HL-60 (cell line): ENCODE measurements at regions not wholly inside any gene's neighbourhood (a gene's known extent, or its start where the extent isn't known, plus 50 kb on each side); places are given as distances from the start of the nearest gene placed in this dataset.
"Not testable (repeated sequence)": the region's sequence is repeated elsewhere in the genome, so short reads cannot be mapped to it uniquely, and the experiment has no call there.

Experiments
- CTCF ChIP-seq: IDR thresholded peaks from one replicate; pipeline ENCODE4 v1.5.1; 2011; ENCODE audit warnings: low read length, control low read depth, inconsistent platforms; ENCODE audit not compliant: insufficient read depth
- GABPA ChIP-seq: IDR thresholded peaks from 2 replicates; pipeline ENCODE4 v1.6.1; 2012; ENCODE audit warnings: low read depth
- POLR2AphosphoS5 ChIP-seq: IDR thresholded peaks from 2 replicates; pipeline ENCODE4 v1.6.1; 2012; ENCODE audit warnings: low read depth
- TF ChIP-seq, protein P1 (sequence below): IDR thresholded peaks from 2 replicates; pipeline ENCODE4 v1.6.1; 2012; ENCODE audit warnings: low read depth; ENCODE audit not compliant: insufficient replicate concordance

DNA sequence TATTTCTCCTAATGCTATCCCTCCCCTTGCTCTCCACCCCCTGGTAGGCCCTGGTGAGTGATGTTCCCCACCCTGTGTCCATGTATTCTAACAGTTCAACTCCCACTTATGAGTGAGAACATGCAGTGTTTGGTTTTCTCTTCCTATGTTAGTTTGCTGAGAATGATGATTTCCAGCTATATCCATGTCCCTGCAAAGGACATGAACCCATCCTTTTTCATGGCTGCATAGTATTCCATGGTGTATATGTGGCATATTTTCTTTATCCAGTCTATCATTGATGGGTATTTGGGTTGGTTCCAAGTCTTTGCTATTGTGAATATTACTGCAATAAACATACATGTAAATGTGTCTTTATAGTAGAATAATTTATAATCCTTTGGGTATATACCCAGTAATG lies 540.3 kb downstream of the TMTC2 start:
- not testable (repeated sequence) for TF ChIP-seq CTCF, GABPA, POLR2AphosphoS5
- TF ChIP-seq, protein P1, sequence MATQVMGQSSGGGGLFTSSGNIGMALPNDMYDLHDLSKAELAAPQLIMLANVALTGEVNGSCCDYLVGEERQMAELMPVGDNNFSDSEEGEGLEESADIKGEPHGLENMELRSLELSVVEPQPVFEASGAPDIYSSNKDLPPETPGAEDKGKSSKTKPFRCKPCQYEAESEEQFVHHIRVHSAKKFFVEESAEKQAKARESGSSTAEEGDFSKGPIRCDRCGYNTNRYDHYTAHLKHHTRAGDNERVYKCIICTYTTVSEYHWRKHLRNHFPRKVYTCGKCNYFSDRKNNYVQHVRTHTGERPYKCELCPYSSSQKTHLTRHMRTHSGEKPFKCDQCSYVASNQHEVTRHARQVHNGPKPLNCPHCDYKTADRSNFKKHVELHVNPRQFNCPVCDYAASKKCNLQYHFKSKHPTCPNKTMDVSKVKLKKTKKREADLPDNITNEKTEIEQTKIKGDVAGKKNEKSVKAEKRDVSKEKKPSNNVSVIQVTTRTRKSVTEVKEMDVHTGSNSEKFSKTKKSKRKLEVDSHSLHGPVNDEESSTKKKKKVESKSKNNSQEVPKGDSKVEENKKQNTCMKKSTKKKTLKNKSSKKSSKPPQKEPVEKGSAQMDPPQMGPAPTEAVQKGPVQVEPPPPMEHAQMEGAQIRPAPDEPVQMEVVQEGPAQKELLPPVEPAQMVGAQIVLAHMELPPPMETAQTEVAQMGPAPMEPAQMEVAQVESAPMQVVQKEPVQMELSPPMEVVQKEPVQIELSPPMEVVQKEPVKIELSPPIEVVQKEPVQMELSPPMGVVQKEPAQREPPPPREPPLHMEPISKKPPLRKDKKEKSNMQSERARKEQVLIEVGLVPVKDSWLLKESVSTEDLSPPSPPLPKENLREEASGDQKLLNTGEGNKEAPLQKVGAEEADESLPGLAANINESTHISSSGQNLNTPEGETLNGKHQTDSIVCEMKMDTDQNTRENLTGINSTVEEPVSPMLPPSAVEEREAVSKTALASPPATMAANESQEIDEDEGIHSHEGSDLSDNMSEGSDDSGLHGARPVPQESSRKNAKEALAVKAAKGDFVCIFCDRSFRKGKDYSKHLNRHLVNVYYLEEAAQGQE: not testable (repeated sequence)
